GM21447 (cell line): ENCODE measurements at regions not wholly inside any gene's neighbourhood (a gene's known extent, or its start where the extent isn't known, plus 50 kb on each side); places are given as distances from the start of the nearest gene placed in this dataset.
"Not testable (repeated sequence)": the region's sequence is repeated elsewhere in the genome, so short reads cannot be mapped to it uniquely, and the experiment has no call there.

Experiments
- ATAC-seq: cut with Tn5 transposase; IDR thresholded peaks from one replicate; pipeline ENCODE4 v1.9.1; 2021; ENCODE audit not compliant: unreplicated experiment

DNA sequence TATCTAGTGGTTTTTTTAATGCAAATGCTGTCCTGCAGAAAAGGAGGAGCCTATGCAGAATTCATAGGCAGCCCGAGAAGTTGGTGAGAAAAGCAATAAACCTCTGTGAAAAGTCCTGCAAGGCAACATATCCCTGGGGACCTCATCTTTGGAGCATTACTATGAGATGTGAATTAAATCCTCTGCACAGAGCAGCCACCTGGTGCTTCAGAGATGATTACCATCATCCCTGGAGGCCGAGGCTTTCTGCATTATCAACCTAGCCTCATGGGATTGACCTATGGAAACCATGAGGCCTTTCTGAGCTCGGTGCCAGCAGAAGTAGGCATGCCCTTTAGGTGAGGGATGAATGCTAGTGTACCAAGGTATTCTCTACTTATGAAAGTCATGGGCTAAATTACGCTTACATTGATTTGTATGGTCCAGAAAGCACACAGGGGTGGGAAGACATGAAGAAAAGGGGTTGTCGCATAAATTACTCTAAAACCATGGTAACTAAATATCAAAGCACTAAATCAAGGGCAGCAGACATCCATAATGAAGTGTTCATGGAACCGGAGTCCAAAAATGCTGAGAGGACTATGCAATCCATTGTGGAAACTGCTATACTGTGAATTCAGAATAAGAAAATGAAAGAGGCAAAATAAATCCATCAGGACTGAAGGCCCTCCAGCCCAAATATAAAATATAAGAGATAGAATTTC, 623.5 kb upstream of the DDX18 start:
- no peak for ATAC-seq

DNA sequence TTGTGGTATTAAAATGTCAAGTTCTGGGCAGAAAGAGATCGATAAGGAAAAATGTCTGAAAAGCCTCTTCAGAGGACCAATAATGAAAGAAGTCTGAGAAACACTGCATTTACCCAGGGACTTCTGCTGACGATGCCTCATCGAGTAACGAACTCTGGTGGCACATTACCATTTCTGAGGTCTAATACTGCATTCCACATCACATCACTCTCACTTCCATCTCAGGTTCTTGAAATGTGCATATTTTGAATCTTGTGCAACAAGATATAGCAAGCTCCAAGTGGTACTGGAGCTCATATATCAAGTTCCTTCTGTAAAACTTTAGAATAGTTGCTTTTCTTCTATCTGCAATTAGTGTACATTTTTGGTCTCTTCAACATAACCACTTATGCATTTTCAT, 619.1 kb upstream of the DDX18 start:
- ATAC-seq = no peak

DNA sequence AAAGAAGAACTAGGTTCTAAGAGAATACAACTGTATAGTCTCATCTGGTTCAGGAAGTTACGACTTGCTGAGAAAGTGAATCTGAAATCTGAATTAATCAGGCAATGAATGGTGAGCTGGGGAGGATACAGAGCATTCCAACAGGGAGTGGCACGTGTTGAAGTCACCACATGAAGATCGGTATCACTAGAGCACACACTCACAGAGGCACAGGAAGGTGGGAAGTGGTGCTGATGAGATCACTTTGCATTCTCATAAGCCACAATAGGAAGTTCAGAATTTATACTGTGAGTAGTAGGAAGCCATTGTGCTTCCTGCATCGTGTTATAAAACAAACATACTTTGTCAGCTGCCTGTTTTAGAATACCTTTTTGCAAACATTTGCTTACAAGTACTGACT, 615.0 kb upstream of the DDX18 start:
- no peak for ATAC-seq

DNA sequence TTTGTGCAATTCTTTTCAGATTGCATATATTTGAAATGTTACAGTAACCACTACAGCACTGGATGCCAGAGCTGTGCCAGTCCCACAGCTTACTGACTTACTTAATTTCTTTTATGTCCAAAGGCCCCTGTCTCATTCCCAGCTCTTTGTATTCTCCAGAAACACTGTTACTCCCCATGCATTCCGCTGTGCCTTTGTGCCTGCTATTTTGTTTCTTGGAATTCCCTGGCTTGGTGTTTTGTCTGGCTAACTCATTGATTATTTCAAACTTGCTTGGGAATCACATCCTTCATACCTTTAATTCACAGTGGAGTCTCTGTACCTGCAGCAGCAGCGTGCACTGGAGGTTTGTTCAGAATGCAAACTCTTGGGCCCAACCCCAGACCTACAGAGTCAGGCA, 601.9 kb upstream of the DDX18 start:
- ATAC-seq = no peak

DNA sequence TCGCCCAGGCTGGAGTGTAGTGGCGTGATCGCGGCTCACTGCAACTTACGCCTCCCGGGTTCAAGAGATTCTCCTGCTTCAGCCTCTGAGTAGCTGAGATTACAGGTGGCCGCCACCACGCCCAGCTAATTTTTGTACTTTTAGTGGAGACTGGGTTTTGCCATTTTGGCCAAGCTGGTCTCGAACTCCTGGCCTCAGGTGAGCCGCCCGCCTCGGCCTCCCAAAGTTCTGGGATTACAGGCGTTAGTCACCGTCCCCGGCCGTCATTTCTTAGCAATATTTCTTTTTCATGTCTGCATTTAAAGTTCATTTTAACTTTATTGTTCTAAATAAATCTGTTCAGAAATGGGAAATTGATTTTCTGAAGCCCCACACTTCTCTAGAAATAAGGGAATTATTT, 597.3 kb upstream of the DDX18 start:
- no peak for ATAC-seq

DNA sequence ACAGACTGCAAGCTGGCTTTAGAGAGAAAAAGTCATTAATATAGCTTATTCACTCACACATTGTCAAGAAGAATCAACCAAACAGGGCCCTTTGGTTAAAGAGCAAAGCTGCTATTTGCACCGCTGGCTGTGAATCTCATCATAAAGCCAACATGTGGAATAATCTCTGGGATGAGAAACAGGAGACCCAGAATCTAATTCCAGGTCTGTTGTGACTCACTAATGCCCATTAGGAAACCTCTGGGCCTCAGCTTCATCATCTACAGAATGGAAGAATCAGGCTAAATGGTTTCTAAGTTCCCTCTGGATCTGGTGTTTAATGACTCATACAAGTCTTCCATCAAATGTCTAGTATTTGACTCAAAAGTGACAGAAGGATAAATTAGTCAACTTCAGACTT, 591.7 kb upstream of the DDX18 start:
- no peak for ATAC-seq

DNA sequence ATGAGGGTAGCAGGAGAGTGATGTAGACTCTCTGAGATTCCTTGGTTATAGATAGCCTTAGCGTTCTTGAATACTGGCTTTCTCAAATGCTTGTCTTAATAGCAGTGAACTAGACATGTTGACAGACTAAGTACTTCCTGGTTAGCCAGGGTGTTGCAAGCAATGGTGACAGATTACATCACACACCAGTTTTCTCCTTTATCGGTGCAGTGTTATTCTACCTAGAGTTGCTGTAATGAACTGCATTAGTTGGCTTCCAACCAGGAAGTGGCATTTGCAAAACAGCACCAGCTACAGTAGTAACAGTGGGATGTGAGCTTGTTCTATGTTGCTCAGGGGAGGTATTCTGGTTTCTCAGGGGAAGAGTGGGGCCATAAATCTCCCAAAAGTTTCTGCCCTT, 582.2 kb upstream of the DDX18 start:
- ATAC-seq = no peak

DNA sequence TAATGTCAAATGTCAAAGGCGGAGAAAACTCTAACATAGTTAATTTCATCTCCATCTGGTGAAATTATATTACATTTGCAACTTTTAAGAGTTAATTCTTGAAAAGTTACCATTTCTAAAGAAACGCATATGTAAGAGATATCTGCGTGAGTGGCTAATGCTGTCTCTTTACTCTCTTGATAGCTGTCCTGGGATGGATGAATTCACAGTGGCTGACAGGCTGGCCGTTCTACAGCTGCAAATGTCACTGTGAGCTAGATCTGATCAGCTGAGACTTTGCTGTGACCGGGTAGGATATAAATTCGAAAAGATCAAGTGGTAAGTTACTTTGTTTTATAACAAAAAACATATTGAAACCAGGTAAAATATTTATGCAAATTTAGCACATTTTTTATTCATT, 557.1 kb upstream of the DDX18 start:
- ATAC-seq = no peak

DNA sequence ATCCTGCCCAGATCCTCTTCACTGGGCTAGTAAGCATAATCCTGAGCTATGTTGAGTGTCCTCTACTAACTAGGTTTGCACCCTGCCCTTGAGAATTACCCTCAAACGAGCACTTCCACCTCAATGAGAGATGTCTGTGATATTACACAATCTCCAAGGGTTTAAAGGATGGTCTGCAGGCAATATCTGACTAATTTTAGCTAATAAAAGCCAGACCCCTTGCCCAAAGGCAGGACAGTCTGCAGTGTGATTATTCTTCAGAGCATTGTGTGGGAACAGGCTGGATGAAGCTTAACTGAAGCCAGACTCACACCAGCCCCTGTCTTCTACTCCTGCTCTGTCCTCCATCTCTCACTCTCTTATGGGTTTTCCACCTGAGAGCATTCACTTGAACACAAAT, 544.9 kb upstream of the DDX18 start:
- no peak for ATAC-seq

DNA sequence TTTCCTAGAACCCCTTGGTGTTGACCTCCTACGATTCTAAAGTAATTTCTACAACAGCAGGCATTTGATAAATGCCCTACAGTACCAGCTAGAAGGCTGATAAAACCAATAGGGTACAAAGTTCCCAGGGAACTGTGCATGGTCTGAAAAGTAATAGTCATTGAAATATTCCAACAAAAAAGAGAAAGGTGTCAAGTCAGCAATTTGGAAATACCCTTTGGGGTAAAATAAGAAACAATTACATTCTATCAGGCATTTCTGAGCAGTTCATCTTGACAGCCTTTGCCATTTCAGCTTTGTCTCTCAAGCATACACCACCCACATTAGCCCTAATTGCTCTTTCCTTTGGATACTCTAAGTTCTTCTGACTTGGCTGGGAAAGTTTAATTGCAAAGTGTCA, 542.9 kb upstream of the DDX18 start:
- no peak for ATAC-seq

DNA sequence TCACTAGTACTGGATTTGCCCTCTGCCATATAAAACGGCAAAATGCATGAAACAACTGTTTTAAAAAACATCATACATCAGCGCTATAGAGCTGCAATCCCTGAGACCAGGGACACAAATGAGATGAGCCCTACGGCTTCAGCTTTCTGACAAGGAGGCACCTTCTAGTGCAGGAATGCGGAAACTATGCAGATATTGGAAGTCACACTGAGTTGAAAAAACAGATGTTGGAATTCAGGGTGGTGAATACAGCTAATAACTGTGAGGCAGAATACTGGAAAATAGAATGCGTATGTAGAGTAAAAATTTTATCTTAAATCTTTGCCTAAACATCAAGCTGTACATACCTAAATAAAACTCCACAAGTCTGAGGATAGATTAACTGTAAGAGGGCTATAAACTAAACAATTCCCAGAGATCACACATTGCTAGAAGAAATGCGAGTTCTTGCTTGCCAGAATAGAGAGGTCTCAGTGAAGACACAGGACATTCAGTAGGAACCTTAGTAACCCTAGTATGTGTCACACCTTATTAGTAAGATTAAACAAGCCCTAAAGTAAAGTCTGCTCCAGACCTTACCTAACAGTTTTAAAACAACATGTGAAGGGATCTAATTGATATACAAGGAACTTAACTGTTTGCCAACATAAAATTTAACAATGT, 541.4 kb upstream of the DDX18 start:
- no peak for ATAC-seq

DNA sequence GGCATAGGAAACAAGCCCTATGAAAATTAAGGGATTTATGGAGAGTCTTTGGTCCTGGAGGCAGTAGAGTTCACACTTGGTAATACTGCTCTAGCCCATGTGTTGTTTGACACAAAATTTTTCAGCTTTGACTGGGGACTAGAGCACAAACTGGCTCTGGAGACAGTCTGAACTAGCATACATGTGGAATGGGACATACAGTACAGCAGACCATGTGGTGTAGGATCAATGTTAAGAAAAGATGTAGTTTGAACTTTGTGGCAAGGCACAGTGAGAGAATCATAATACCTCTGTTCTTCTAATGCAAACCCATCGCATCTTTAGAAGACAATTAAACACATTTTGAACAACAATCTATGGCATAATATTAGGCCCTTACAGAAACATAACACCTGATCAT, 521.5 kb upstream of the DDX18 start:
- ATAC-seq = no peak

DNA sequence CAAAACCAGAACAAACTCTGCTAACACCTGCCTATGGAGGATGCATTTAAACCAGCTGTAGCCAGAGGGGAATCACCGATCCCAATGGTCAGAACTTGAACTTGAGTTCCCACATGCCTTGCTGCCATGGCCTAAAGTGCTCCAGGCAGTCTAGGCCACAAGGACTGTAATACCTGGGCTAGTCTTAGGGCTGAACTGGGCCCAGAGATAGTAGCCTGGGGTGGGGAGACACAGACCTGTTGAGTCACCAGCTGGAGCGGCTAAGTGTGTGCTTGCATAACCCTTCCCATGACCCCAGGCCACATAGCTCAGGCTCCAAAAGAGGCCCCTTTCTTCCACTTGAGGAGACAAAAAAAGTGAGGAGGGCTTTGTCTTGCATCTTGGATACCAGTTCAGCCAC, 515.0 kb upstream of the DDX18 start:
- ATAC-seq = no peak

DNA sequence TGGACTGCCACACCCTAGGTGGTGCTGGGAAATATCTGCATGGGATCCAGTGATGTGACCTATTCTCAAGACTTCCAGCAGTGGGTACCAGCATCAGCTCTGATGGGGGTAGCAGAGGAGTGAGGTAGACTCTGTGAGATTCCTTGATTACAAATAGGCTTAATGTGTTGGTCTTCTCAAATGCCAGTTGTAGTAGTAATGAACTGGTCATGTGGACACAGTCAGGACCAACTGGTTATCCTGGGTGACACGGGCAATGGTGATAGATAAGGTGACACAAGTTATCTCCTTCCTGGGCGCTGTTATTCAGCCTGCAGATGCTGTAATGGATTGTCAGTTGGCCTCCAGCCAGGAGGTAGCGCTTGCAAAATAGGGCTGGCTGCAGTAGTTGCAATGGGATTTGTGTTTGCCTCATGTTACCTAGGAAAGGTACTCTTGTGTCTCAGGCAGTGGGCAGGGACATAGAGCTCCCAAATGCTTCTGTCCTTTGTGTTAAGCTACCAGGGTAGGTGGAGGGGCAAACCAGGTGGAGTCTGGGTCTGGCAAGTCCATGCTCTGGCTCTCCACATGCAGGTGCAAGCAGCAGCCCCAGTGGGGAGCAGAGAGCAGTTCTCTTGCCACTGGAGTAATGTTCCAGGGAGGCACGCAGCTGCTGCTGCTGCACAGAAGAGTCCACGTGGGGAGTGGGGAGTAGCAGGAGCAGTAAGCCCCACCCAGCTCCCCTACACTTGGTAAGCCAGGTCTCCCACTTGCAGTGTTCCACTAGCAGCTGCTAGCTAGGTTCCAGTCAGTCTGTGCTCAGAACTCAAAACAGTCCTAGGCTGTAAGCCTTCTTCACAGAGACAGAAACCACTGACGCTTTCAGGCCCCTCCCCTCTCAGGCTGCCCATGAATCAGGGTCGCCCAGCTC, 505.4 kb upstream of the DDX18 start:
- ATAC-seq = no peak

DNA sequence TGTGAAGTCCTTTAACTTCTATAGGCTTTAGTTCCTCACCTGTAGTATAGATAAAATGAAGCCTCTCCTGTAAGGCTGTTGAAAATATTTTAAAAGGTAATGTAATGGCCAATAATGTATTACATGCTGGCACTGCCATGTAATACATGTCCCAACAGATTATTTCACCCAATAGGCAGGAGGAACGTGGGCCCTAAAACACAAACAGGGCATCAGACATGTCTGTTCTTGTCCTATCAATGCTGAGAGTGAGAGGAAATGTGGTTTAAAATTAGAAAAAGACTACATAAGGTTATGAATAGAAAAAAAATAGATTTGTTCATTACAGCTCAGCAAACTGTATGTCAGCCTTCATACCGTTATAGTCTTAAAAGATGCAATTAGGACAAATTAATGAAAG, 492.7 kb upstream of the DDX18 start:
- ATAC-seq = no peak

DNA sequence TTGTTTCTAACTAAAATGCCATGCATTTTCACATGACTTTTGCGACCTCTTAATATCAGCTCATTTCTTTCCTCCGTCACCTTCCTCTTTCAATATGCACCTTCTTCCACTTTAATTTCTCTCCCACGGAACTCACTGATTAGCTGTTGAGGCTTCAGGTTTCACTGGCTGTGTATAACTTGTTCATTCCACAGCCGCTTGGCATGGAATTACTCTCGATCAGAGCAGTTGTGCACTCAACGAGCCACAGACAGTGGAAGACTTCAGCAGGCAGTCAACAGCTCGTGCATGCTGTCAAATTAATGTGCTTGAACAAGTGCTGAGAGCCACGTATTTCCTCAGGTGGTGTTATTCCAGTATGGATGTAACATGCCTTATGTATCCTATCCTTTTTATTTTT, 491.2 kb upstream of the DDX18 start:
- no peak for ATAC-seq

DNA sequence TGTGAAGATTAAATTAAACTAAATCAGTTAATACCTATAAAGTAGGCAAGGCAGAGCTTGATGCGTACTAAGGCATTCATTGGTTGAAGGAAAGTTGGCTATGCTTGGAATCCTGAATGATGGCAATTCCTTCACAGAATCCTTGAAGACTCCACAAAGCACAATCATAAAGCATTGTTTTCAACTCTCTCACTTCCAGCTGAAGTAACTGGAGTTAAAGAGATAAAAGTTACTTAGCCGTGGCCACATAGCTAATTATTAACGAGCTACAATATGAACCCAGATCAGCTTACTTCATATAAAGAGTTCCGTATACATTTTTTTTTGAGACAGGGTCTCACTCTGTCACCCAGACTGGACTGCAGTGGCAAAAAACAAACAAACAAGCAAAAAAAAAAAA, 483.9 kb upstream of the DDX18 start:
- ATAC-seq = no peak

DNA sequence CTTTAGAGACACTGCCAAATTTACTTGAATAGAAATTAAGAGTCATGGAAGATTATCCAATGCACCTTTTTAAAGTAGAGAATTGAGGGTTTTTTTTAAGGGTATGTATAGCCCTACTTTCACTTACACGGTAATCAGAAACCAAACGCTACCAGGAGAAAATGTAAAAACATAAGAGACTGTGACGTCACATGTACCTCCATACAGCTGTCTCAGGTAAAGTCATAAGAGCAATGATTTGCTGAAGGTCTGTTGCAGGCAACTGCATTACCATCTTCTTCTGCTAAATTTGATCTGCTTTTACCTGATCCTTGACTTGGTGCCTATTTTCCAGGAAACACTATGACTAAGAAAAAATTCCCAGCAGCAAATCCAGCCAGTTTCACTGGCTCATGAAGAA, 478.5 kb upstream of the DDX18 start:
- ATAC-seq = no peak

DNA sequence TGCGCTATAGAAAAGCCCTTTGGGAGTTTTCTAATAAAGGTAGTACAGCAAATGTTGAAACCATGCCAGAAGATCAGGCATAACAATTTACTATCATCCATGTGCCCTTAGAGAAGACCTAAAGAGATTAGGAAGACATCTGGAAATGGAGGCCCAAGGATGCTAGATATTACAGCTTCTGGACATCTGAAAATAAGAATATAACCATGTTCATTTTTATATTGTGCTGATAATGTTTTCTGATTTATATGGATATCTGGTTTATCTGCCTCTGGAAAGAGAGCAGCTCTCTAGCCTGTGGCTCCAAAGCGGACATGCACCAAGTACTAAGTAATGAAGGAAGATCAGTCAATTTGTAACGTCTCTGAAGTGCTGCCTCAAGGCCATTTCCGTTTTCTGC, 478.0 kb upstream of the DDX18 start:
- no peak for ATAC-seq

DNA sequence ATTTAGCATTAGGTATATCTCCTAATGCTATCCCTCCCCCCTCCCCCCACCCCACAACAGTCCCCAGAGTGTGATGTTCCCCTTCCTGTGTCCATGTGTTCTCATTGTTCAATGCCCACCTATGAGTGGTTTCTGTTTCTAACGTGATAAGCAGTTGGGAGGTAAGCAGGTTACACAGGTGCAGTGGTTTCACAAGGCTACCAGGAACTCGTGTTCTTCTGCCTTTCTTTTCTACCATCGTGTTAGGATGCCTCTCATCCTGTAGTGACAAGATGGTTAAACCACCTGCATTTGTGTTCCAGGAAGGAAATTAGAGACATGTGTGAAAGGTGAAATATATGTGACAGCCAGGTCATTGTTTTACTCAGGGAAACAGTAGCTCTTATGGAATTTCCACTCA, 476.5 kb upstream of the DDX18 start:
- not testable (repeated sequence) for ATAC-seq

DNA sequence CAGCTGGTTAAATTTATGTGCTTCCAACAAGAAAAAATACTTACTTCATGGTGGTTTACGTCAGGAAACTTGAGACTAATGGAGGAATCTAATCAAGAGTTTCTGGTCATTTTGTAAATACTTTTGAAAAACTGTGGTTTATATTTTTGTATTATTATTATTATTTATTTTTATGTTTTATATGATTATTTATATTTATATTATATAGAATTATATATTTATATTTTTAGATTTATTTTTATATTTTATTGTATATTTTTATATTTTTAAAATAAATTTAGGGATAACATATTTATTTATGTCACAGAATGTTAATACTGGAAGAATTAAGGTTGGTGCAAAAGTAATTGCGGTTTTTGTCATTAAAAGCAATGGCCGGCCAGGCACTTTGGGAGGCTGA, 474.5 kb upstream of the DDX18 start:
- no peak for ATAC-seq

DNA sequence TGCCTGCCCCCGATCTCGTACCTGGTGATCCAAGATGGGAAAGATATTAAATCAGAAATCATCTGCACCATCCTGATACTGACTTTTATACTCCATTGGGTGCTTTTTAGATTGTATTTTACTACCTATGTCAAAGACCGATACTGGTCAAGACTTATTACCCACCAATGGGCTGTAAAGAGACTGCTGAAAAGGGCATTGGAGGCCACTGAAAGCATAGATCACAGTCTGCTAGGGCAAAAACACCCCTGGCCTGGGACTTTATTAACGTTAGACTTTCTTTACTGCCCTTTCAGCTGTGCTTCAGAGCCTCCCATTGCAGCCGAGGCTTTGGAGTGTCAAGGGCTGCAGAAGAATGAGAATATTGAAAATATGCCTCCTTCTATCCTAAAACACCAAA, 472.8 kb upstream of the DDX18 start:
- ATAC-seq = no peak
